DMS 273 (cell line): ENCODE measurements at regions not wholly inside any gene's neighbourhood (a gene's known extent, or its start where the extent isn't known, plus 50 kb on each side); places are given as distances from the start of the nearest gene placed in this dataset.

Source experiments
- DNase-seq: peaks from one replicate; lab custom pipeline; 2025; ENCODE audit not compliant: unreplicated experiment; lab: John Stamatoyannopoulos, UW

GRCh38 chr5:8234179-8234770 lies 365.3 kb downstream of the MTRR start:
- DNase-seq, result no peak

- DNase-seq, result no peak
Observed at GRCh38 chr5:8238080-8238479, 369.1 kb downstream of the MTRR start.

- no peak for DNase-seq
Observed at GRCh38 chr5:8239198-8239597, 370.2 kb downstream of the MTRR start.

- peak; percentile 2 for DNase-seq
Observed at GRCh38 chr5:8239646-8240045, 370.7 kb downstream of the MTRR start.

GRCh38 chr5:8241076-8241475 lies 372.1 kb downstream of the MTRR start:
- DNase-seq, result no peak

GRCh38 chr5:8241558-8241957 lies 372.6 kb downstream of the MTRR start:
- DNase-seq, result no peak

- DNase-seq, result peak; percentile 15
Observed at GRCh38 chr5:8247049-8247899, 378.3 kb downstream of the MTRR start.

GRCh38 chr5:8253376-8253775 lies 384.4 kb downstream of the MTRR start:
- DNase-seq, result no peak

GRCh38 chr5:8254674-8255073 lies 385.7 kb downstream of the MTRR start:
- no peak for DNase-seq

- no peak for DNase-seq
Observed at GRCh38 chr5:8258801-8259200, 389.9 kb downstream of the MTRR start.

GRCh38 chr5:8270246-8270645 lies 401.3 kb downstream of the MTRR start:
- no peak for DNase-seq

GRCh38 chr5:8280711-8281363 lies 411.9 kb downstream of the MTRR start:
- no peak for DNase-seq

- no peak for DNase-seq
Observed at GRCh38 chr5:8288334-8288733, 419.4 kb downstream of the MTRR start.

GRCh38 chr5:8288897-8289516 lies 420.1 kb downstream of the MTRR start:
- DNase-seq, result no peak

- DNase-seq, result no peak
Observed at GRCh38 chr5:8289779-8290178, 420.8 kb downstream of the MTRR start.

- no peak for DNase-seq
Observed at GRCh38 chr5:8290721-8291120, 421.8 kb downstream of the MTRR start.

- no peak for DNase-seq
Observed at GRCh38 chr5:8291641-8292040, 422.7 kb downstream of the MTRR start.

- DNase-seq, result no peak
Observed at GRCh38 chr5:8295141-8295540, 426.2 kb downstream of the MTRR start.

- no peak for DNase-seq
Observed at GRCh38 chr5:8299716-8300115, 430.8 kb downstream of the MTRR start.

GRCh38 chr5:8304341-8304740 lies 435.4 kb downstream of the MTRR start:
- no peak for DNase-seq

GRCh38 chr5:8306288-8306896 lies 437.4 kb downstream of the MTRR start:
- DNase-seq, result no peak
